Psoas muscle (tissue), 7 donors: ENCODE measurements at regions not wholly inside any gene's neighbourhood (a gene's known extent, or its start where the extent isn't known, plus 50 kb on each side); places are given as distances from the start of the nearest gene placed in this dataset.

ENCODE experiments used
- ATAC-seq, 4 donors: fragments of 200-7000 bp; cut with Tn5 transposase; one replicate each; pipeline ENCODE4 v1.9.1; 2020; ENCODE audit warnings: moderate library complexity in 3 of 4, mild to moderate bottlenecking in 2 of 4
- DNase-seq, 2 donors: peaks; one replicate each; pipeline ENCODE4 v3.0.0-alpha.2; 2020
- H3K27ac ChIP-seq: fragments of 200-600 bp; one replicate; pipeline ENCODE4 v1.8.0; 2022
- H3K27me3 ChIP-seq, 3 donors: fragments of 200-600 bp in 1 of 3; one replicate each; pipeline versions ENCODE4 v1.6.1 to v1.8.0; 2013 to 2022; ENCODE audit warnings: low read length in 2 of 3, mild to moderate bottlenecking in 2 of 3, moderate library complexity in 1 of 3; ENCODE audit not compliant: insufficient read depth in 3 of 3
- H3K36me3 ChIP-seq, 2 donors: fragments of 200-600 bp in 1 of 2; one replicate each; pipeline versions ENCODE4 v1.6.1 to v1.8.0; 2013 to 2022; ENCODE audit warnings: low read depth in 1 of 2, mild to moderate bottlenecking in 1 of 2, moderate library complexity in 1 of 2; ENCODE audit not compliant: insufficient read depth in 1 of 2
- H3K4me1 ChIP-seq: fragments of 200-600 bp; one replicate; pipeline ENCODE4 v1.8.0; 2022
- H3K4me3 ChIP-seq: fragments of 200-600 bp; one replicate; pipeline ENCODE4 v1.8.0; 2022; ENCODE audit warnings: mild to moderate bottlenecking
- H3K9me3 ChIP-seq: fragments of 200-600 bp; one replicate; pipeline ENCODE4 v1.8.0; 2022
- WGBS, 3 donors: extraction: QIAGEN DNeasy Blood & Tissue Kit; methylation state at CpG; one replicate each; pipeline versions ENCODE4 v1.1.6 to v1.1.7; 2013; 5-methylcytosine and 5-hydroxymethylcytosine counted together
- intact Hi-C, 2 donors: fragments of 100-400 bp; cut with DNase I; formaldehyde crosslinking; loops; one replicate each; pipeline versions ENCODE4 v1.11.0 to v1.14.2; 2022
- TF ChIP-seq, protein P1 (sequence below): fragments of 200-600 bp; IDR thresholded peaks from one replicate; pipeline ENCODE4 v1.8.0; 2022; ENCODE audit warnings: antibody characterized with exemption
- donor health status: healthy with polysubstance abuse.
- donor health status: DM: no; HTN: no; CAD: no; lungs with moderate emphysema.
- donor health status: Bipolar disorder and iron deficiency.
- donor health status: healthy.
- donor health status: DM: yes; HTN: yes; CAD: no.
- donor health status: DM: no; HTN: no; CAD: no.
- donor health status: DM: yes; HTN: yes; CAD: no.

DNA sequence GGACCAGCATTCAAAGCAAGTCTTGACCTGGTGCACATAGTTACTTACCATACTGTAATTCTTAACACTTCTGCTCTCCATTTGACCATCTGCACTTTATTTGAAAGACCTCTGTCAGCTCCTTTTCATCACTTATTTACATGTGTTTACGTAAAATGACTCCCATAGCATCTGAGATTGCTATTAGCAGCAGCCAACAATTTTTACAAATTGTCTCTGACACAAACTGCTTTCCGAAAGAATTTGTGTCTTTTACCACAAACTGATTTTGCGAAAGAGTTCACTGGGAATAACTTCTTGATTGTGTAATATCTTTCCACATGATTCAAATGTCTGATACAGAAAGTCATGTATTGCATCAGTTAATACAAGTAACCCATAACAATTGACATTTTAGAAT is 144.1 kb upstream of the PEX5L start:
- 76 to 83% (median 78%) methylated on average over 3 of the region's 3 CpGs for WGBS, 3 donors
- no peak for ATAC-seq

GRCh38 chr3:180181387-180181786 is 144.7 kb upstream of the PEX5L start:
- DNase-seq (no peak), ATAC-seq (no peak)
- TF ChIP-seq, protein P1, sequence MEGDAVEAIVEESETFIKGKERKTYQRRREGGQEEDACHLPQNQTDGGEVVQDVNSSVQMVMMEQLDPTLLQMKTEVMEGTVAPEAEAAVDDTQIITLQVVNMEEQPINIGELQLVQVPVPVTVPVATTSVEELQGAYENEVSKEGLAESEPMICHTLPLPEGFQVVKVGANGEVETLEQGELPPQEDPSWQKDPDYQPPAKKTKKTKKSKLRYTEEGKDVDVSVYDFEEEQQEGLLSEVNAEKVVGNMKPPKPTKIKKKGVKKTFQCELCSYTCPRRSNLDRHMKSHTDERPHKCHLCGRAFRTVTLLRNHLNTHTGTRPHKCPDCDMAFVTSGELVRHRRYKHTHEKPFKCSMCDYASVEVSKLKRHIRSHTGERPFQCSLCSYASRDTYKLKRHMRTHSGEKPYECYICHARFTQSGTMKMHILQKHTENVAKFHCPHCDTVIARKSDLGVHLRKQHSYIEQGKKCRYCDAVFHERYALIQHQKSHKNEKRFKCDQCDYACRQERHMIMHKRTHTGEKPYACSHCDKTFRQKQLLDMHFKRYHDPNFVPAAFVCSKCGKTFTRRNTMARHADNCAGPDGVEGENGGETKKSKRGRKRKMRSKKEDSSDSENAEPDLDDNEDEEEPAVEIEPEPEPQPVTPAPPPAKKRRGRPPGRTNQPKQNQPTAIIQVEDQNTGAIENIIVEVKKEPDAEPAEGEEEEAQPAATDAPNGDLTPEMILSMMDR = no peak

More for the DNA sequence above, 144.1 kb upstream of the PEX5L start:
- intact Hi-C loops = no loop called here
- TF ChIP-seq, protein P1 = no peak
- H3K4me3 ChIP-seq = no peak overlapping the region
- H3K27me3 ChIP-seq = no peaks in the 10 kb centered on the region
- no peaks in the 10 kb centered on the region for H3K9me3 ChIP-seq
- no peaks in the 10 kb centered on the region for H3K4me1 ChIP-seq
- H3K36me3 ChIP-seq = no peaks in the 10 kb centered on the region
- H3K27ac ChIP-seq = no peak overlapping the region
- no peak for DNase-seq

GRCh38 chr3:180183346-180183745 is 146.6 kb upstream of the PEX5L start:
- intact Hi-C loops = no loop called here
- H3K4me3 ChIP-seq = no peak overlapping the region
- 48 to 57% (median 55%) methylated on average over 3 of the region's 3 CpGs for WGBS, 3 donors
- H3K4me1 ChIP-seq = no peaks in the 10 kb centered on the region
- H3K27me3 ChIP-seq = no peaks in the 10 kb centered on the region
- ATAC-seq = no peak
- DNase-seq = no peak
- TF ChIP-seq, protein P1 = no peak
- no peaks in the 10 kb centered on the region for H3K36me3 ChIP-seq
- no peaks in the 10 kb centered on the region for H3K9me3 ChIP-seq
- no peak overlapping the region for H3K27ac ChIP-seq

More at GRCh38 chr3:180181387-180181786, 144.7 kb upstream of the PEX5L start:
- H3K4me3 ChIP-seq = no peak overlapping the region
- H3K27ac ChIP-seq = no peak overlapping the region
- H3K9me3 ChIP-seq = no peaks in the 10 kb centered on the region
- no peaks in the 10 kb centered on the region for H3K4me1 ChIP-seq
- intact Hi-C loops = no loop called here
- no peaks in the 10 kb centered on the region for H3K36me3 ChIP-seq
- no peaks in the 10 kb centered on the region for H3K27me3 ChIP-seq

DNA sequence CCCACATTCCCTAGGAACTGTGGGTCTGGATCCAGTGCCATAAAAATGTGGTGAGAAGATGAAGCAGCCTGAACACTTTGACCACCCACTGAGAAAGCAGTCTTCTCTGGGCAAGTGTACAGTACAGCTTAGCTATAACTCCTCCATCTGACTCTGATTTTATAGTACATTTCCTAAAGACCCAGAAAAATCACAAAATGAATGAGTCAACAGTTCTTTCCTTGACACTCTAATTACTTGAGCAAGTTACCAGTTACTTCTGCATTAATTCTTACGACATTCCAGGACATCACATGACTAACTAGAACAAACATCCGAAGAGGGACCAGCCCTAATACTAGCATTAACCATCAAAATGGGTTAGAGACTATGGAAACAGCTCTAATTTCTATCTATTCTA is 148.1 kb upstream of the PEX5L start:
- intact Hi-C loops = no loop called here
- TF ChIP-seq, protein P1 = no peak
- Histone ChIP-seq H3K36me3 (no peaks in the 10 kb centered on the region), H3K27me3 (no peaks in the 10 kb centered on the region), H3K4me3 (no peak overlapping the region), H3K27ac (no peak overlapping the region), H3K4me1 (no peaks in the 10 kb centered on the region), H3K9me3 (no peaks in the 10 kb centered on the region)
- ATAC-seq = no peak
- WGBS, 3 donors = 65 to 73% (median 70%) methylated on average over 2 of the region's 2 CpGs
- no peak for DNase-seq

- no peaks in the 10 kb centered on the region for H3K36me3 ChIP-seq
- intact Hi-C loops = no loop called here
- no peaks in the 10 kb centered on the region for H3K4me1 ChIP-seq
- DNase-seq (no peak), ATAC-seq (no peak)
- no peaks in the 10 kb centered on the region for H3K9me3 ChIP-seq
- no peak overlapping the region for H3K4me3 ChIP-seq
- no peaks in the 10 kb centered on the region for H3K27me3 ChIP-seq
- WGBS, 3 donors = 72 to 85% (median 76%) methylated on average over 2 of the region's 2 CpGs
- H3K27ac ChIP-seq = no peak overlapping the region
- TF ChIP-seq, protein P1 = no peak
These were observed 148.9 kb upstream of the PEX5L start for GRCh38 chr3:180185650-180186049.
